HG03045 (cell line): ENCODE measurements at regions not wholly inside any gene's neighbourhood (a gene's known extent, or its start where the extent isn't known, plus 50 kb on each side); places are given as distances from the start of the nearest gene placed in this dataset.
"Not testable (repeated sequence)": the region's sequence is repeated elsewhere in the genome, so short reads cannot be mapped to it uniquely, and the experiment has no call there.

Experiments used
- ATAC-seq: cut with Tn5 transposase; IDR thresholded peaks from one replicate; pipeline ENCODE4 v1.9.1; 2021; ENCODE audit warnings: mild to moderate bottlenecking, moderate library complexity; ENCODE audit not compliant: unreplicated experiment

DNA sequence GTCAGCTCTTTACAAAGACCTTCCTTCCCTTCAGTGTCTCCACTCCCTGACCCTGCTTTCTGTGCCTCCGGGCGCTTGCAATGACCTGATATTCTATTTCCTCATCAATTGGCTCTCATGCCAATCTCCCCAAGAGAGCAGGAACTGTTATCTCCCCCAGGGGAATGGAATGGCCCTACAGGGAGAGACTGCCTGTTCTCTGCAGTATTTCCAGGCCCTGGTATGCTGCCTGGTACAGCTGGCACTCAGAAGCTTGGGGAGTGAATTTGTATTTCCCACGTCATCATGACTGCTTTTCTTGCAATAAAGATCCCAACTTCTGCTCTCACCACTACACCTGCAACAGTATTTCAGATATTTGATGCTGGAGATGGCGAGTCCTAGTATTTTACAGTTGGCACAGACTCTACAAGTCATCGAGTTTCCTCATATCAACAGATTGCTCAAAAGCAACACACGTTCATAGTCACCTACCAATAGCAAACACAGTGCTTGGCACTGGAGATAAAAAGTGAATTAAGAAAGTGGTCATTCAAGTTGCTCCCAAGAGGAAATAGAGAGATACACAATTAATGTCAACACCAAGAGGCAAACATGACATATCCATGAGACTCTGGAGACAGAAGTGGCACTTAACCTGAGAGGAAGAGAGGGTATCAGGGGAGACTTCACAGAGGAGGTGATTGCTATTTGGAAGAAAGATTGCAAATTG lies 90.5 kb upstream of the EGFL6 start:
- ATAC-seq, result no peak

- no peak for ATAC-seq
These were observed 93.0 kb upstream of the EGFL6 start for GRCh38 chrX:13476384-13476783.

DNA sequence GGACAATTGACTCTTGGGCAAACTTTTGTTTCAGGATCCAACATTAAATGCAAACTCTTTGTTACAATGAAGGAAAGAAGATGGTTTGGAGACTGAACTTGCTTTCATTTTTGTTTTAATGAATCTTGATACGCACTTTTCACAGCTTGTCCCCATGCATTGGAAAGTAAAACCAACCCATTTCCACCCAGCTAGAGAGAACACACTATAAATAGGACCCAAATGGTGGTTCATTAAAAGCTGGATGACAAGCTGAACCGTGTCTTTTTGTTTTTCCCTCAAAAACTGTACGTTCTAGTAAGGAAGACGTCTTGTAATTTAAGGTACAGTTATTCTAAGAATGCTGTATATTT lies 95.3 kb upstream of the EGFL6 start:
- peak; percentile 53 for ATAC-seq

GRCh38 chrX:13473442-13474163 lies 95.8 kb upstream of the EGFL6 start:
- ATAC-seq, result peak; percentile 95

- ATAC-seq, result no peak
These were observed 96.4 kb upstream of the EGFL6 start for GRCh38 chrX:13472975-13473374.

DNA sequence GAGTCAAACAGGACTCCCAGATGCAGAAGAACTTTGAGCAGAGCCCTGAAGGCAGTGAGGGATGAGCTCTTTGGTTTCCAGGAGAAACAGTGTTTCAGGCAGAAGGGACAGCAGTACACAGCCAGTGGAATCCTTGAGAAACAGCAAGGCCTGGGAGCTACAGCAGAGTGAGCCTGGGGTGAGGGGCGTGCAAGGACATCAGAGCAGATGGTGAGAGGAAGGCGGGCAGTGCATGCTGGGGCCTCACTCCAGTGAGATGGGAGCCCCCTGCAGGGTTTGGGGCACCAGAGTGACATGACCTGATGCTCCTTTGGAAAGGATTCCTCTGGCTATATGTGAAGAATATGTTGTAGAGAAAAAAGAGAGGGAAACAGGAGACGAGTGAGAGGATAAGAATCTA lies 98.1 kb upstream of the EGFL6 start:
- no peak for ATAC-seq

GRCh38 chrX:13470685-13470977 lies 98.8 kb upstream of the EGFL6 start:
- no peak for ATAC-seq

GRCh38 chrX:13469963-13470684 lies 99.3 kb upstream of the EGFL6 start:
- ATAC-seq, result no peak

- ATAC-seq, result no peak
These were observed 101.3 kb upstream of the EGFL6 start for GRCh38 chrX:13468096-13468495.

DNA sequence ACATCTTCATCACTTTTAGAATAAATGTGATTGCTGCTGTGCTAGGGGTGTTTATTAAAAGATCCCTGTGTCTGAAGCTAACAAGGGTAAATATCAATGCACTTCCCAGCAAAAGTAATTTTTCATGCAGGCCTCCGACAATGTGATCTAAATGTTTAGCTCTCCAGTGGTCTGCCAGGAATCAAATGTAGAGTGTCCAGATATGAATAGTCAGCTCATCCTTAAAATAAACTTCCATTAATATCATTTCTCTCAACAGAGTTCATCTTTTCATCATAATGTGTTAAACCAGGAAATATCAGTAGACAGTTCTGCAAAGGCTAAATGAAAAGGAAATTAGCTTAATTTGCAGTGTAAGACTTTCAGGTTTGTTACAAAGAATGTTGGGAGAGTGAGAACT lies 102.2 kb upstream of the EGFL6 start:
- ATAC-seq, result no peak

- ATAC-seq, result no peak
These were observed 104.7 kb upstream of the EGFL6 start for GRCh38 chrX:13464599-13465275.

- ATAC-seq, result no peak
These were observed 105.8 kb upstream of the EGFL6 start for GRCh38 chrX:13463608-13464007.

DNA sequence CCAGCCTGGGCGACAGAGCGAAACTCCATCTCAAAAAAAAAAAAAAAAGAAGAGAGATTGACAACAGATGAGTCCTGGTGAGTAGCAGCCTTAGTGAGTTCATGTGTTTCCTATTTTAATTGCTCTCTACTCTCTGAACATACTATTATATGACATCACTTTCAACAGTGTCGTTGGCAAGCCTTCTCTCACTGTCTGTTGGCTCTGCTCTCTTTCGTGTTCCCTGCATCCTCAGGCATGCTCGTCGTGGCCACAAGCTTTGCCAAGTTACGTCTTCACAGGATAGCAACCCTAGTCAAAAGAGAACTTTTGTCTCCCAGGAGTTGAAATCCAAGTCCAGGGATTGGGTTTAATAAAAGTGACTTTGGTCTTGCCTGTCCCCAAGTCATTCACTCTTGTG lies 117.1 kb upstream of the EGFL6 start:
- no peak for ATAC-seq

- no peak for ATAC-seq
These were observed 120.0 kb upstream of the EGFL6 start for GRCh38 chrX:13449441-13449840.

GRCh38 chrX:13448941-13449340 lies 120.5 kb upstream of the EGFL6 start:
- no peak for ATAC-seq

DNA sequence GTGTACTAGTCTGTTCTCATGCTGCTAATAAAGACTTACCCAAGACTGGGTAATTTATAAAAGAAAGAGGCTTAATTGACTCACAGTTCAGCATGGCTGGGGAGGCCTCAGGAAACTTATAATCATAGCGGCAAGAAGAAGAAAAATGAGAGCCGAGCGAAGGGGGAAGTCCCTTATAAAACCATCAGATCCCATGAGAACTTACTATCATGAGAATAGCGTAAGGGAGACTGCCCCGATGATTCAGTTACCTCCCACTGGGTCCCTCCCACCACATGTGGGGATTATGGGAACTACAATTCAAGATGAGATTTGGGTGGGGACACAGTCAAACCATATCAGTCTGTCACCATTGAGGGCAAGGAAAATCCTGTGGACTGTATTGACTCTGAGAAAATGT lies 121.8 kb upstream of the ATXN3L start:
- ATAC-seq, result not testable (repeated sequence)

DNA sequence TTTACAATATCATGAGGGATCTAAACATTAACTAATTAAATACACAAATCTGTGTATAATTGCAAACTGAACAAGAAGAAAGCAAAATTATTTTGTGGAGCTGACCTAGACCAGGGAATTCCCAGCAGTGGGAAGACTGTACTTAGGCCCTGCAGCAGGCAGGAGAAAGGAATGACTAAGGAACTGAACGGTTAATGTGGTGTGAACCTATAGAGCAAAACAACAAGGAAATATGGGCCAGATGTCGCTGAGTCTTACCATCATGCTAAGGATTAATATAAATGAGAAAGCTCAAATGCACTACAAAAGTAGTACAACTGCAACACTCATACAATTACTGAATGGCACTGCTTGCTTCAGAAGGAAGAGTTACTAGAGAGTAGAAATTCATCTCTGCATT lies 120.3 kb upstream of the ATXN3L start:
- ATAC-seq, result no peak

- no peak for ATAC-seq
These were observed 113.4 kb upstream of the ATXN3L start for GRCh38 chrX:13433298-13433605.

DNA sequence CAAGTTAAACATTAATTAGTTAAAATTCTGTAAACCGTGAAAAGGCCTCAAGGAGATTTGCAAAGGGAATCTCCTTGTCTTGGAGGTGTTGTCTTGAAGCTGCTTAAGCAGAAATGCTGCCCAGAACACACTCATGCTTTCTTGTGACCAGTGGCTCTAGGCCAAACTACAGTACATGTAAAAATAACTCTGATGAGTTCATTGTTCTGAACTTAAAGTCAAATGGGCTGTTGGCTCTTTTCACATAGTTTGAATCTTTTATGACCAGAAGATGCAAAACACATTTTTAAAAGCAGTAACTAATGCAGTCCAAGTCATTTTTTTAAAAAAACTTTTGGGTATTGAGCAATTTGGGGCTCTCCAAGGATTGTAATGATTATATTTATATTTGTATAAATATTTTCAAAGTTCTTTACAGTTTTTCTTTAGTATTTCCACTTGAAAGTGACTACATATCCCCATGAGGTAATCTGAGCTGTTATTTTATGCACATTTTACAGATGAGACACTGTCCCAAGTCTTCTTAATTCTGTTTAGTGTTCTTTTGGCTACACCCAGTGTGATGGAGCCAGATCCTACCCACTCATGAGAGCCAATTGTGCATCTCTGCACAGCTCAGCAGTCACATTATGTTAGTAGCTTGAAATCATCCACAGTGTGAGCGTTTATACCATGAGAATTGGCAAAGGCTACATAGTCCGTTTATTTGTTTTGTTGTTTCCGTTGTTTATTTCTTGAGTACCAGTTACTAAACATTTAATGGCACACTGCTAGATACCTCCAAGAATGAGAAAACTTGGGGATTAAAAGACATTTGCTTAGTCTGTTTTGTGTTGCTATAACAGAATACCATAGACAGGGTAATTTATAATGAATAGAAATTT lies 112.8 kb upstream of the ATXN3L start:
- no peak for ATAC-seq

DNA sequence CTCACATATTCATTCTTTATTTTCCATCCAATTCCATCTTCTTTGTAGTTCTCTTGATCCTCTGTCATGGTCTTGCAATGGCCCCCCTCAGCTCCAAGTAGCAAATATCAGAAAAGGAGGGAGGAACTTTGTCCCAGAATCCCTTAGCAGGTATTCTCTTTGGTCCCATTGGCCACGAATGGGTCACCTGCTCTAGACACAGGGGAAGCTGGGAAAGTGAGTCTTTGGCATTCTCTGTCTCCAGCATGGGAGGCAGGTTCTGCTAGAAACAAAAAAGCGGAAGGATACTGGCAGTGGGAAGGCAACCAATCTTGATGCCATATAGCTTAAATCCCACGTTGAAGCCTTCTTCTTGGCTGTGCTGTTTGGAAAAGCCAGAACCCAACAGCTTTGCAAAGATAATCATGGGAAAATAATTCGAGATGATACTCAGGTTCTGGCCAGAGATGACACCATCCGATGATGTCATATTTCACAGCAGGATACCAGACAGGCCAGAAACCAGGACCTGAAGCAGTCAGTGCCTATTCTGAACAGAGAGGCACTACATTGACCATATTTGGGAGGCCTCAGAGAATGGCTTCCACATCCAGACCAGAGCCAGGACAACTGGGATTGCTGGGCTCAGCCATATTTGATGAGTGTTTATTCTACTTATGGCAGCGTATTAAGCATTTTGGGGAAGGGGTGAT lies 110.4 kb upstream of the ATXN3L start:
- ATAC-seq, result no peak
